ENCODE measurements at regions not wholly inside any gene's neighbourhood (a gene's known extent, or its start where the extent isn't known, plus 50 kb on each side); places are given as distances from the start of the nearest gene placed in this dataset.

DNA sequence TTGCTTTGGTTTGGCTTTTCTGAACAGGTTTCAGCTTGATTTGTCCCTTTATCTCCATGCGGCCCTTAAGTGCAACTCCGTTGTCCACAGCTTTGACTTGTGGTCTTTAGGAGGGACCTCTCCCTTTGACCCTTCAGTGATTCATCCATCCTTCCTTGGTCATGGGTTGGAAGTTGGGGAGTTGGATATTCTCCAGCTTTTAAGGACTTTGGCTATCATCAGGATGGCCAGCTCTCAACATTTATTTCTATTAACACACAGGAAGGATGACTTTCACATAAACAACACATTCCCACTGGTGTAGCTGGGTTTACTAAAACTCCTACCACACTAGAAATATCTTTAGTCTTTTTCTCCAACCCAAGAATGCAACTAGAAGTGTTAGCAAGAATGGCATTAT is 50.9 kb upstream of the E2F7 start:
- Histone ChIP-seq H3K27me3 (replicated peaks; ENCODE audit: control insufficient read depth, insufficient read depth, low read length) (no peaks in the 10 kb centered on the region), H3K36me3 (ENCODE audit: control insufficient read depth, insufficient read depth, low read length) (no peaks in the 10 kb centered on the region), H3K4me3 (replicated peaks; ENCODE audit: low read depth, low read length) (no peak overlapping the region)
- DNase-seq (ENCODE audit: extremely low read depth, insufficient read length), result no peak
- TF ChIP-seq, protein P1, sequence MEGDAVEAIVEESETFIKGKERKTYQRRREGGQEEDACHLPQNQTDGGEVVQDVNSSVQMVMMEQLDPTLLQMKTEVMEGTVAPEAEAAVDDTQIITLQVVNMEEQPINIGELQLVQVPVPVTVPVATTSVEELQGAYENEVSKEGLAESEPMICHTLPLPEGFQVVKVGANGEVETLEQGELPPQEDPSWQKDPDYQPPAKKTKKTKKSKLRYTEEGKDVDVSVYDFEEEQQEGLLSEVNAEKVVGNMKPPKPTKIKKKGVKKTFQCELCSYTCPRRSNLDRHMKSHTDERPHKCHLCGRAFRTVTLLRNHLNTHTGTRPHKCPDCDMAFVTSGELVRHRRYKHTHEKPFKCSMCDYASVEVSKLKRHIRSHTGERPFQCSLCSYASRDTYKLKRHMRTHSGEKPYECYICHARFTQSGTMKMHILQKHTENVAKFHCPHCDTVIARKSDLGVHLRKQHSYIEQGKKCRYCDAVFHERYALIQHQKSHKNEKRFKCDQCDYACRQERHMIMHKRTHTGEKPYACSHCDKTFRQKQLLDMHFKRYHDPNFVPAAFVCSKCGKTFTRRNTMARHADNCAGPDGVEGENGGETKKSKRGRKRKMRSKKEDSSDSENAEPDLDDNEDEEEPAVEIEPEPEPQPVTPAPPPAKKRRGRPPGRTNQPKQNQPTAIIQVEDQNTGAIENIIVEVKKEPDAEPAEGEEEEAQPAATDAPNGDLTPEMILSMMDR (IDR thresholded peaks at IDR 0.05; ENCODE audit: insufficient read depth, low read length, poor library complexity, severe bottlenecking), result no peak

DNA sequence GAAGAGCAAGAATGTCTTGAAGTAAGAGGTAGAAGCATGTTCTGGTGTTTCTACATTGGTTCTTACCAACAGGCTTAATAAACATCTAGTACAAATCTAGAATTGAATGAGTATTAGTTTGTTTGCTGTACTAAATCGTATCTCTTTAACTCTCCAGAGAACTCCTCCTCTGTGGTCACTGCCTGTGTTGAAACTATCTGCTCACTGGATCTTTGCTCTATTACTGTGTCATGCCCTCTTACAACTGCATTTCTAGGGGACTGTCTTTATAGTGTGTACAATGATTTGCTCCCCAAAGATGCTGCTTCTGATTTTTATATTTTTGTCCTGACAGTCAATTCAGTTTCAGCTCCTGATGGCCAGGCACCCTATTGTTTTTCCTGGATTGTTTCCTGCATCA is 50.1 kb upstream of the E2F7 start:
- H3K36me3 ChIP-seq (ENCODE audit: control insufficient read depth, insufficient read depth, low read length), result no peaks in the 10 kb centered on the region
- no peaks in the 10 kb centered on the region for H3K27me3 ChIP-seq (replicated peaks; ENCODE audit: control insufficient read depth, insufficient read depth, low read length)
- TF ChIP-seq, protein P1 (IDR thresholded peaks at IDR 0.05; ENCODE audit: insufficient read depth, low read length, poor library complexity, severe bottlenecking), result no peak
- no peak overlapping the region for H3K4me3 ChIP-seq (replicated peaks; ENCODE audit: low read depth, low read length)
- DNase-seq (ENCODE audit: extremely low read depth, insufficient read length), result no peak
